Loucy (cell line): ENCODE measurements at regions not wholly inside any gene's neighbourhood (a gene's known extent, or its start where the extent isn't known, plus 50 kb on each side); places are given as distances from the start of the nearest gene placed in this dataset.

Experiments
- H2AFZ ChIP-seq: fragments of 200-600 bp; sonication (generic); 2 replicates; pipeline ENCODE4 v1.6.0; 2016; ENCODE audit warnings: antibody characterized with exemption, mild to moderate bottlenecking, low read length, moderate library complexity
- H3F3A ChIP-seq: fragments of 200-600 bp; 2 replicates; pipeline ENCODE4 v1.6.0; 2016; ENCODE audit warnings: antibody characterized with exemption, low read depth, mild to moderate bottlenecking
- H3K27me3 ChIP-seq: fragments of 200-600 bp; sonication (generic); 2 replicates; pipeline ENCODE4 v1.6.1; 2014; ENCODE audit warnings: low read length, mild to moderate bottlenecking; ENCODE audit not compliant: insufficient read depth, poor library complexity, severe bottlenecking
- H3K36me3 ChIP-seq: fragments of 200-600 bp; sonication (generic); 2 replicates; pipeline ENCODE4 v1.6.1; 2016; ENCODE audit warnings: low read length; ENCODE audit not compliant: insufficient read depth
- H3K4me1 ChIP-seq: fragments of 200-600 bp; sonication (generic); 2 replicates; pipeline ENCODE4 v1.5.1; 2014; ENCODE audit warnings: low read length, mild to moderate bottlenecking; ENCODE audit not compliant: insufficient read depth, poor library complexity, severe bottlenecking
- H3K4me2 ChIP-seq: fragments of 200-600 bp; sonication (generic); 2 replicates; pipeline ENCODE4 v1.6.0; 2014; ENCODE audit warnings: antibody characterized with exemption, low read length, low read depth, mild to moderate bottlenecking; ENCODE audit not compliant: poor library complexity, severe bottlenecking
- H3K4me3 ChIP-seq: fragments of 200-600 bp; sonication (generic); 2 replicates; pipeline ENCODE4 v1.5.1; 2014; ENCODE audit warnings: low read length, mild to moderate bottlenecking, mixed read lengths; ENCODE audit not compliant: poor library complexity, severe bottlenecking
- H3K79me2 ChIP-seq: fragments of 200-600 bp; sonication (generic); 2 replicates; pipeline ENCODE4 v1.6.1; 2014; ENCODE audit warnings: low read length; ENCODE audit not compliant: insufficient read depth
- H3K9ac ChIP-seq: fragments of 200-600 bp; sonication (generic); 2 replicates; pipeline ENCODE4 v1.6.0; 2014; ENCODE audit warnings: mild to moderate bottlenecking, low read depth, low read length, moderate library complexity; ENCODE audit not compliant: poor library complexity, severe bottlenecking
- H3K9me2 ChIP-seq: fragments of 200-600 bp; sonication (generic); replicated peaks from 2 replicates; pipeline ENCODE4 v1.6.1; 2016; ENCODE audit warnings: low read depth, low read length, mixed read lengths
- H3K9me3 ChIP-seq: fragments of 200-600 bp; sonication (generic); 2 replicates; pipeline ENCODE4 v1.6.1; 2014; ENCODE audit warnings: mild to moderate bottlenecking, antibody characterized with exemption, low read length, low read depth; ENCODE audit not compliant: insufficient read depth
- H4K20me1 ChIP-seq: fragments of 200-600 bp; sonication (generic); 2 replicates; pipeline ENCODE4 v1.6.0; 2014; ENCODE audit warnings: antibody characterized with exemption, low read length, mild to moderate bottlenecking; ENCODE audit not compliant: insufficient read depth, poor library complexity, severe bottlenecking
- CTCF ChIP-seq: fragments of 200-600 bp; sonication (generic); conservative IDR thresholded peaks from 2 replicates; pipeline ENCODE4 v1.5.1; 2014; ENCODE audit warnings: mild to moderate bottlenecking, antibody characterized with exemption, low read length
- EZH2phosphoT487 ChIP-seq: fragments of 200-600 bp; IDR thresholded peaks from 2 replicates; pipeline ENCODE4 v1.6.1; 2018; ENCODE audit warnings: antibody characterized with exemption, mild to moderate bottlenecking, moderate library complexity, borderline replicate concordance

GRCh38 chr6:19322691-19323485, 514.3 kb upstream of the ID4 start:
- no peaks in the 10 kb centered on the region for H3K27me3 ChIP-seq
- no peaks in the 10 kb centered on the region for H3K4me1 ChIP-seq
- H3K79me2 ChIP-seq, result no peaks in the 10 kb centered on the region
- H3F3A ChIP-seq, result no peaks in the 10 kb centered on the region
- no peaks in the 10 kb centered on the region for H3K9me2 ChIP-seq
- H3K4me2 ChIP-seq, result no peak overlapping the region
- H3K9me3 ChIP-seq, result no peaks in the 10 kb centered on the region; the same call in 1 of the 2 replicates
- H4K20me1 ChIP-seq, result no peaks in the 10 kb centered on the region
- no peaks in the 10 kb centered on the region for H3K36me3 ChIP-seq
- no peak for TF ChIP-seq EZH2phosphoT487
- no peak for TF ChIP-seq CTCF
- no peak overlapping the region for H3K9ac ChIP-seq
- H2AFZ ChIP-seq, result no peak overlapping the region
- no peak overlapping the region for H3K4me3 ChIP-seq

- Histone ChIP-seq H2AFZ (no peak overlapping the region), H3F3A (no peaks in the 10 kb centered on the region), H3K27me3 (no peaks in the 10 kb centered on the region), H3K9me2 (no peaks in the 10 kb centered on the region), H3K4me1 (no peaks in the 10 kb centered on the region), H3K79me2 (no peaks in the 10 kb centered on the region), H3K9me3 (no peaks in the 10 kb centered on the region; the same call in 1 of the 2 replicates), H3K4me2 (no peak overlapping the region), H3K9ac (no peak overlapping the region), H3K36me3 (no peaks in the 10 kb centered on the region), H4K20me1 (no peaks in the 10 kb centered on the region), H3K4me3 (no peak overlapping the region)
- no peak for TF ChIP-seq CTCF
- no peak for TF ChIP-seq EZH2phosphoT487
These were observed 512.8 kb upstream of the ID4 start for GRCh38 chr6:19324376-19324775.

GRCh38 chr6:19325335-19325789, 511.8 kb upstream of the ID4 start:
- no peak overlapping the region for H2AFZ ChIP-seq
- H3K4me2 ChIP-seq, result no peak overlapping the region
- no peaks in the 10 kb centered on the region for H3K9me2 ChIP-seq
- no peaks in the 10 kb centered on the region for H4K20me1 ChIP-seq
- H3K4me3 ChIP-seq, result no peak overlapping the region
- no peaks in the 10 kb centered on the region for H3K79me2 ChIP-seq
- H3K36me3 ChIP-seq, result no peaks in the 10 kb centered on the region
- no peaks in the 10 kb centered on the region; the same call in 1 of the 2 replicates for H3K9me3 ChIP-seq
- H3K9ac ChIP-seq, result no peak overlapping the region
- TF ChIP-seq CTCF, result no peak
- no peak for TF ChIP-seq EZH2phosphoT487
- H3K4me1 ChIP-seq, result no peaks in the 10 kb centered on the region
- no peaks in the 10 kb centered on the region for H3F3A ChIP-seq
- no peaks in the 10 kb centered on the region for H3K27me3 ChIP-seq
